HCT116 (cell line): ENCODE measurements at regions not wholly inside any gene's neighbourhood (a gene's known extent, or its start where the extent isn't known, plus 50 kb on each side); places are given as distances from the start of the nearest gene placed in this dataset.

ENCODE experiments used
- ATAC-seq: fragments of 200-7000 bp; cut with Tn5 transposase; 2 replicates; pipeline ENCODE4 v1.9.1; 2020; ENCODE audit warnings: mild to moderate bottlenecking, moderate library complexity
- BruUV-seq: library from RNA; stranded (reverse); fragments of 400-500 nt; replicated peaks from 2 replicates; lab custom pipeline; 2021; lab: Mats Ljungman, UMichigan
- CTCF ChIA-PET: fragments of 300-600 bp; sonication (Branson Sonifier 250); formaldehyde crosslinking; loops from one replicate; lab custom pipeline; 2021; ENCODE audit warnings: antibody characterized with exemption; lab: Charles Lee
- POLR2A ChIA-PET: fragments of 300-600, 350-600 bp; sonication (Branson Sonifier 250); formaldehyde crosslinking; loops from one replicate; lab custom pipeline; 2021; ENCODE audit warnings: antibody characterized with exemption; lab: Charles Lee
- RAD21 ChIA-PET, 2 experiments: fragments of 300-600 bp; sonication (Branson Sonifier 250); formaldehyde crosslinking; loops; one replicate each; lab custom pipeline; 2023; ENCODE audit warnings: low total read pairs in 2 of 2; ENCODE audit not compliant: uncharacterized antibody in 2 of 2, unreplicated experiment in 2 of 2, low non-redundant PET in 1 of 2; lab: Charles Lee
- DNase-seq: peaks from one replicate; pipeline ENCODE4 v3.0.0-alpha.2; 2010; ENCODE audit warnings: low read depth, low spot score
- H2AFZ ChIP-seq: fragments of 200-600 bp; shearing (Covaris generic), sonication (generic); 2 replicates; pipeline ENCODE4 v1.6.1; 2017; ENCODE audit warnings: low read depth, mixed run types, mixed read lengths, antibody characterized with exemption, low read length; ENCODE audit not compliant: poor library complexity, severe bottlenecking
- H3K27ac ChIP-seq: 2 replicates; pipeline ENCODE4 v1.5.1; 2012; ENCODE audit warnings: low read depth, low read length
- H3K27me3 ChIP-seq: fragments of 200-600 bp; sonication (generic); 2 replicates; pipeline ENCODE4 v1.6.1; 2016; ENCODE audit warnings: mixed run types, low read length, mixed read lengths; ENCODE audit not compliant: insufficient read depth
- H3K36me3 ChIP-seq, 2 experiments: fragments of 200-500 bp in 1 of 2; fragments of 200-600 bp in 1 of 2; sonication (Bioruptor generic) in 1 of 2; sonication (generic) in 1 of 2; 2 replicates each; pipeline versions ENCODE4 v1.5.1 to v1.6.1; 2014 to 2016; ENCODE audit warnings: low read length in 2 of 2, inconsistent platforms in 1 of 2, mixed read lengths in 1 of 2, mixed run types in 1 of 2; ENCODE audit not compliant: insufficient read depth in 2 of 2, control insufficient read depth in 1 of 2
- H3K4me1 ChIP-seq, 2 experiments: fragments of 200-600 bp in 1 of 2; sonication (generic) in 1 of 2; 2 replicates each; pipeline versions ENCODE4 v1.5.1 to v1.6.1; 2012 to 2017; ENCODE audit warnings: low read length in 2 of 2, inconsistent platforms in 1 of 2, mild to moderate bottlenecking in 1 of 2, mixed read lengths in 1 of 2, mixed run types in 1 of 2, moderate library complexity in 1 of 2; ENCODE audit not compliant: insufficient read depth in 2 of 2, control insufficient read depth in 1 of 2
- H3K4me2 ChIP-seq: fragments of 200-600 bp; sonication (generic); 2 replicates; pipeline ENCODE4 v1.6.1; 2017; ENCODE audit warnings: mixed run types, low read length, mixed read lengths
- H3K4me3 ChIP-seq, 2 experiments: fragments of 200-600 bp in 1 of 2; sonication (generic) in 1 of 2; replicated peaks in 1 of 2; 2 replicates each; pipeline ENCODE4 v1.5.1; 2011 to 2016; ENCODE audit warnings: low read length in 2 of 2, control low read depth in 1 of 2, low read depth in 1 of 2, mild to moderate bottlenecking in 1 of 2, mixed read lengths in 1 of 2, mixed run types in 1 of 2
- H3K79me2 ChIP-seq: fragments of 200-600 bp; sonication (generic); 2 replicates; pipeline ENCODE4 v1.6.1; 2017; ENCODE audit warnings: mild to moderate bottlenecking, mixed run types, low read length, moderate library complexity, mixed read lengths; ENCODE audit not compliant: insufficient read depth
- H3K9ac ChIP-seq: fragments of 200-600 bp; sonication (generic); 2 replicates; pipeline ENCODE4 v1.6.1; 2016; ENCODE audit warnings: low read length, mixed read lengths
- H3K9me2 ChIP-seq: fragments of 200-600 bp; sonication (generic), shearing (Covaris generic); 2 replicates; pipeline ENCODE4 v1.6.1; 2017; ENCODE audit warnings: mixed run types, mild to moderate bottlenecking, moderate library complexity; ENCODE audit not compliant: insufficient read depth
- H3K9me3 ChIP-seq, 2 experiments: fragments of 200-500 bp in 1 of 2; fragments of 200-600 bp in 1 of 2; sonication (Bioruptor generic) in 1 of 2; sonication (generic) in 1 of 2; 2 replicates each; pipeline ENCODE4 v1.6.1; 2014 to 2017; ENCODE audit warnings: low read length in 2 of 2, mixed read lengths in 2 of 2, inconsistent platforms in 1 of 2, low read depth in 1 of 2, mild to moderate bottlenecking in 1 of 2, mixed run types in 1 of 2, moderate library complexity in 1 of 2; ENCODE audit not compliant: control insufficient read depth in 1 of 2, insufficient read depth in 1 of 2
- H4K20me1 ChIP-seq: fragments of 200-600 bp; sonication (generic), shearing (Covaris generic); 2 replicates; pipeline ENCODE4 v1.6.1; 2017; ENCODE audit warnings: mixed run types, mild to moderate bottlenecking, moderate library complexity; ENCODE audit not compliant: insufficient read depth
- CEBPB ChIP-seq: IDR thresholded peaks from 2 replicates; pipeline ENCODE4 v1.6.1; 2012; ENCODE audit warnings: low read depth
- JUND ChIP-seq: IDR thresholded peaks from 2 replicates; pipeline ENCODE4 v1.6.1; 2012
- POLR2A ChIP-seq: IDR thresholded peaks from 2 replicates; pipeline ENCODE4 v1.7.0; 2011; ENCODE audit warnings: borderline replicate concordance; ENCODE audit not compliant: insufficient read depth, insufficient read length; ENCODE audit errors: extremely low read depth
- YY1 ChIP-seq: IDR thresholded peaks from 2 replicates; pipeline ENCODE4 v1.6.1; 2011; ENCODE audit warnings: low read length, low read depth, moderate library complexity, mild to moderate bottlenecking; ENCODE audit not compliant: insufficient replicate concordance; ENCODE audit errors: extremely low read depth
- ZNF274 ChIP-seq: fragments of 200-500 bp; sonication (Bioruptor generic); IDR thresholded peaks from 2 replicates; pipeline ENCODE4 v1.6.1; 2014; ENCODE audit warnings: mild to moderate bottlenecking, low read depth, low read length, inconsistent platforms
- intact Hi-C: fragments of 100-400 bp; cut with micrococcal nuclease; formaldehyde crosslinking; loops from 2 replicates; pipeline ENCODE4 v1.10.0; 2022
- TF ChIP-seq, protein P1 (sequence below): IDR thresholded peaks from 2 replicates; pipeline ENCODE4 v1.6.1; 2011; ENCODE audit warnings: mild to moderate bottlenecking, low read length, moderate library complexity; ENCODE audit not compliant: insufficient replicate concordance; ENCODE audit errors: extremely low read depth
- TF ChIP-seq, protein P2 (sequence below), 3 experiments: fragments of 200-600 bp in 1 of 3; sonication (generic) in 1 of 3; IDR thresholded peaks in 2 of 3; conservative IDR thresholded peaks in 1 of 3; 2 replicates each; pipeline ENCODE4 v1.5.1; 2012 to 2017; ENCODE audit warnings: low read depth in 2 of 3, low read length in 2 of 3, antibody characterized with exemption in 1 of 3, borderline replicate concordance in 1 of 3, control low read depth in 1 of 3, mild to moderate bottlenecking in 1 of 3, mixed read lengths in 1 of 3, mixed run types in 1 of 3, moderate library complexity in 1 of 3; ENCODE audit not compliant: insufficient read depth in 1 of 3
- TF ChIP-seq, protein P3 (sequence below): IDR thresholded peaks from 2 replicates; pipeline ENCODE4 v1.6.1; 2012

DNA sequence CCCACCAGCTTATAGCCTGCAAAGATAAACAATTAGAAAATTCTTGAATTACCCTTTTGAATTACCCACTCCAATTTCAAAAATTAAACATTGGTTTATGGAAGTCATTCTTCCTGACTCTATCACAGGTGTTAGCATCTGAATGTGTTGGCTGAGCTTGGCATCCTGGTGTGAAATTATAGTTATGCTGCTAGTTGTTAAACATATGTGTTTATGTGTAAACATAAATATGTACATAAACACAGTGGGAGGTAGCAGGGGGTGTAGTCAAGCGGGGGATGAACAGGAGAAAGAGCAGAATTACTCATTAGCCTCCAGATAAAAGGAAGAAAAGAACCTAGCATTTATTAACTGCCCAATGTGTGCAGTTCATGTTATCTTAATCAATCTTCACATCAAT lies 530.2 kb downstream of the MCTP2 start (continued):
- TF ChIP-seq, protein P1, sequence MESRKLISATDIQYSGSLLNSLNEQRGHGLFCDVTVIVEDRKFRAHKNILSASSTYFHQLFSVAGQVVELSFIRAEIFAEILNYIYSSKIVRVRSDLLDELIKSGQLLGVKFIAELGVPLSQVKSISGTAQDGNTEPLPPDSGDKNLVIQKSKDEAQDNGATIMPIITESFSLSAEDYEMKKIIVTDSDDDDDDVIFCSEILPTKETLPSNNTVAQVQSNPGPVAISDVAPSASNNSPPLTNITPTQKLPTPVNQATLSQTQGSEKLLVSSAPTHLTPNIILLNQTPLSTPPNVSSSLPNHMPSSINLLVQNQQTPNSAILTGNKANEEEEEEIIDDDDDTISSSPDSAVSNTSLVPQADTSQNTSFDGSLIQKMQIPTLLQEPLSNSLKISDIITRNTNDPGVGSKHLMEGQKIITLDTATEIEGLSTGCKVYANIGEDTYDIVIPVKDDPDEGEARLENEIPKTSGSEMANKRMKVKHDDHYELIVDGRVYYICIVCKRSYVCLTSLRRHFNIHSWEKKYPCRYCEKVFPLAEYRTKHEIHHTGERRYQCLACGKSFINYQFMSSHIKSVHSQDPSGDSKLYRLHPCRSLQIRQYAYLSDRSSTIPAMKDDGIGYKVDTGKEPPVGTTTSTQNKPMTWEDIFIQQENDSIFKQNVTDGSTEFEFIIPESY, result no peak
- no peak for TF ChIP-seq CEBPB

DNA sequence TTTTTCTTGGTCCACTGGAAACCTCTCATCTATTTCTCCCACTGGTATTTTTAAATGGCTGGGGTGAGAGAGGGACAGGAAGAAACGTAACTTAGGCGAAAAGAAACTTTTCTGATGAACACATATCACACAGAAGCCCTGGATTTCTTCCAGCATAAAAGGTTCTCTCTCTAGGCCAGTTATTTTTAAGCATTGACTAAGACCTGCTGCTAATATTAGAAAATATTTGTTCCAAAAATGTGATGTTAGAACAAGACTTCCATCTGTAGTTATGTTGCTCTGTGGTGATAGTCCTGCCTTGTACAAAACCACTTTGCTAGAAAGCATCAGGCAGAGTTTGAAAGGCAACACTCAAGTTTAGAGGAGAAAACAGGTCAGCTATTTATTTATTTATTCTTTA lies 537.7 kb downstream of the MCTP2 start:
- no peak overlapping the region for H3K9ac ChIP-seq
- POLR2A ChIA-PET, result no interaction called here
- no peak for ATAC-seq

More for the DNA sequence above, 537.7 kb downstream of the MCTP2 start:
- BruUV-seq, result no TSS peak
- no peaks in the 10 kb centered on the region for H3K9me3 ChIP-seq
- no peaks in the 10 kb centered on the region for H3K9me2 ChIP-seq
- no peaks in the 10 kb centered on the region for H3K36me3 ChIP-seq
- intact Hi-C loops, result no loop called here
- H2AFZ ChIP-seq, result no peak overlapping the region
- DNase-seq, result no peak
- no peak overlapping the region for H3K27ac ChIP-seq
- no peaks in the 10 kb centered on the region for H4K20me1 ChIP-seq
- no peaks in the 10 kb centered on the region for H3K4me1 ChIP-seq
- ChIA-PET CTCF (no interaction called here), RAD21 (no interaction called here)
- H3K79me2 ChIP-seq, result no peaks in the 10 kb centered on the region
- H3K4me3 ChIP-seq, result no peak overlapping the region
- H3K4me2 ChIP-seq, result no peak overlapping the region
- H3K27me3 ChIP-seq, result no peaks in the 10 kb centered on the region
- TF ChIP-seq POLR2A (no peak), YY1 (no peak), JUND (no peak), ZNF274 (no peak)
- TF ChIP-seq, protein P2, sequence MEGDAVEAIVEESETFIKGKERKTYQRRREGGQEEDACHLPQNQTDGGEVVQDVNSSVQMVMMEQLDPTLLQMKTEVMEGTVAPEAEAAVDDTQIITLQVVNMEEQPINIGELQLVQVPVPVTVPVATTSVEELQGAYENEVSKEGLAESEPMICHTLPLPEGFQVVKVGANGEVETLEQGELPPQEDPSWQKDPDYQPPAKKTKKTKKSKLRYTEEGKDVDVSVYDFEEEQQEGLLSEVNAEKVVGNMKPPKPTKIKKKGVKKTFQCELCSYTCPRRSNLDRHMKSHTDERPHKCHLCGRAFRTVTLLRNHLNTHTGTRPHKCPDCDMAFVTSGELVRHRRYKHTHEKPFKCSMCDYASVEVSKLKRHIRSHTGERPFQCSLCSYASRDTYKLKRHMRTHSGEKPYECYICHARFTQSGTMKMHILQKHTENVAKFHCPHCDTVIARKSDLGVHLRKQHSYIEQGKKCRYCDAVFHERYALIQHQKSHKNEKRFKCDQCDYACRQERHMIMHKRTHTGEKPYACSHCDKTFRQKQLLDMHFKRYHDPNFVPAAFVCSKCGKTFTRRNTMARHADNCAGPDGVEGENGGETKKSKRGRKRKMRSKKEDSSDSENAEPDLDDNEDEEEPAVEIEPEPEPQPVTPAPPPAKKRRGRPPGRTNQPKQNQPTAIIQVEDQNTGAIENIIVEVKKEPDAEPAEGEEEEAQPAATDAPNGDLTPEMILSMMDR (IDR thresholded peaks at IDR 0.05 in 2 of 3, conservative IDR thresholded peaks at IDR 0.05 in 1 of 3; ENCODE audit: borderline replicate concordance in 1 of 3, insufficient read depth in 1 of 3, low read depth in 2 of 3, low read length in 2 of 3), result no peak
- TF ChIP-seq, protein P3, sequence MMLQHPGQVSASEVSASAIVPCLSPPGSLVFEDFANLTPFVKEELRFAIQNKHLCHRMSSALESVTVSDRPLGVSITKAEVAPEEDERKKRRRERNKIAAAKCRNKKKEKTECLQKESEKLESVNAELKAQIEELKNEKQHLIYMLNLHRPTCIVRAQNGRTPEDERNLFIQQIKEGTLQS, result no peak
- TF ChIP-seq, all 23 proteins: peak for 0
